Activated CD4-positive, CD25-positive, alpha-beta regulatory T cell (primary cell): ENCODE measurements at regions not wholly inside any gene's neighbourhood (a gene's known extent, or its start where the extent isn't known, plus 50 kb on each side); places are given as distances from the start of the nearest gene placed in this dataset.

ENCODE experiments used
- DNase-seq, 4 experiments: peaks; one replicate each; lab custom pipeline; 2025; lab: John Stamatoyannopoulos, UW

DNA sequence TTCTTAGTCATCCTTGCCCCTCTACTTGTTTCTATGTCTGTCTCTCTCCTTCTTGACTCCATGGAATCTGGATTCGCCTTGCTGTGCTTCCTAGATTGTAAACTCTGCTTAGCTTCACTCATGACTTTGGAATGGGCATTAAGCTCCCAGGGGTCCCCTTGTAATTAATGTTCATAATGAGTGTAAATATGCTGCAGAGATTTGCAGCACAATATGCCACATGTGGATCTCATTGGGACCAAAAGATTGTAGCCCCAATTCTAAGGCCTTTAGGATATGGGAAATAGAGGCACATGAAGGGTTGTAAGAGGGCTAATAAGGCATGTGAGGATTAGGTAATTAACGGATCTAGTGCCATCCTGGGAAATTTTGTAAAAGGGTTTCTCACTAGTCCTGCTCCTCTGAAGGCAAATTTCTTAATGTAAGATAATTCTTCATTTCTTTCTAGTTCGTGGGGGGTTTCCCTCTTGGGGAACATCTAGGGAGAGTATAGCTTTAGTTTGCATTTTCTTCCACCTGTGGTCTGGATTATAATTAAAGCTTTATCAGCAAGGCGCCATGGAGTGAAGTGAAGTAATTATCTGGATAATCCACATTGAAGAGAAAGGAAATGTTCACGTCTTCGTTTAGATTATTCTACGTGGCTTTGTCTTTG lies 659.2 kb upstream of the PLXNA2 start:
- no peak for DNase-seq

DNA sequence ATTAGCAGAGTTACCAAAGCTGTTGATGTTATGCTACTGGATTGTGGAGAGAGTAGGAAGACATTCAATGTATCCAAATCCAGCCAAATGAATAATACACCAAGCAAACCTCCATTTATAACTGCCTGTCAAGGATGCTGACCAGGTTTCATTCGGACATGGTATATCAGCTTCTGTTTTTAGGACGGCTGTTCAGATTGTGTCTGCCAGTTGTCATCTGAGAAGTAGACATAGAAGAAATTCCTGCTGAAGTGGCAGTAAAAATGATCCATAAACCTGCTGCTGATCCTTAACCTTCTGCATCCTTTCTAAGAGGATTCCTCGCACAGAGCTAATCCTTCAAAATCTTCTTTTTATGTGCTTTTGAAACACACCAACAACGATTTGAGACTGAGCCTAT lies 663.6 kb upstream of the PLXNA2 start:
- no peak for DNase-seq

GRCh38 chr1:208909011-208909984 lies 665.1 kb upstream of the PLXNA2 start:
- DNase-seq, result no peak

DNA sequence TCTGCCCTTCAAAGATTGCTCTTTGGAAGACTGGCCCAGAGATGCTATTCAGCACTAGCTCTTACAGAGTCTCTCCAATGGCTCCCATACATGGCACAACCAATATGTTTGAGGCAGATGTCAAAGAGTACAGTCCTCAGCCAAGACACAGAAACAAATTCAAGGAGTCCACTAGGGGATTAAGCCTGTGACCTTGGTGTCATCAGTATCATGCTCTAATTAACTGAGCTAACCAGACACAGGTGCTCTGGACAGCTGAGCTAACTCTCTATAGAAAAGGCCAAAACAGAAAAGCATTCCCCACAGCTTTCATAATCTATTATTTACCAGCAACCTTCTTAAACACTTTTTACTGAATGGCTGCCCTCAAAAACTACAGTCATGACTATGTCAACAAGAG lies 666.0 kb upstream of the PLXNA2 start:
- DNase-seq, result no peak

- no peak for DNase-seq
These were observed 666.2 kb upstream of the CAMK1G start for GRCh38 chr1:208917281-208917680.

- DNase-seq, result no peak
These were observed 665.8 kb upstream of the CAMK1G start for GRCh38 chr1:208917723-208918122.

DNA sequence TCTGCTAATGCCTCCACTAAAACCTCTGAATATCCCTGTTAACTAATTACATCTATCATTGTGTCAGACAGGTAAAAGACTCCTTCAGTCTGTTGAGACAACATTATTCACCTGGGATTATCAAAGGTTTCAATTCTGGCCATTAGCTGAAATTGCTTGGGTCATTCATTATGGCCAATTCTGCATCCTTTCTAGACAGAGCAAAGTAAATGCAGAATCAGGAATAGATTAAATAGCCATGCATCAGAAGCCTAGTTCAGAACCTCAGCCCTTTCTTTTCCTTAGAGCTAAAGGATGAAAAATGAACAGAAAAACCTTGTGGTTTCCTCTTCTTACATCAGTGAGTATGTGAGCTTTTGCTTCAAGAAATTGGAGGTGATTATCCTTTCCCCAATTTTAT lies 665.4 kb upstream of the CAMK1G start:
- no peak for DNase-seq

DNA sequence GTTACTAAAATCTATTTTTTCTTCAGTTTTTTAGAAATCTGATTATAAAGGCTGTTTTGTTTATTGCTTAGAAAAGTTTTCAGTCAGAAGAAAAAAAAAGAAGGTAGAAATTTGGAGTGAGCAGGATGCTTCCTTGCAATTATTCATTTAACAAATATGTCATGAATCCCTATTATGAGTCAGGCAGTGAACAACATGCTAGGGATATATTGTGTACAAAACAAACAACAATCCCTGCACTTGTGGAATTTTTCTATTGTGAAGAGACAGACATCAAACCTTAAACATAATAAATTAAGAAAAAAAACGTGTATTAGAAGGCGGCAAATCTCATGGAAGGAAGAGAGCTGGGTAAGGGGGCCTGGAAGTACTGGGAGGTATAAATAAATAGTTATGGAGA lies 664.1 kb upstream of the CAMK1G start:
- no peak for DNase-seq

DNA sequence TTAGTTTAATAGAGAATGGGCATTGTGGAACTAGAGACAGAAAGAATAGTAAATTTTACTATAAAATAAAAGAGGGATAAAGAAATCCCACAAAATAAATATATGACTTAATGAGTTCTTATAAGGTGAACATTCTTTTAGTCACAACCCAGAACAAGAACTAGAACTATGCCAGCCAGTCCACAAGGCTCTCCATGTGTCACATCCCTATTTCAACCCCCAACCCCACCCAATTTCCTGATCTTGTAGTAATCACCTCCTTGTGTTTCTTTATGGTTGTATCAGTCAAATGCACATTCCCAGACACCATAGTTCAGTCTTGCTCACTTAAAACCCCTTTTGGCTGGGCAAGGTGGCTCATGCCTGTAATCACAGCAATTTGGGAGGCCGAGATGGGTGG lies 662.3 kb upstream of the CAMK1G start:
- DNase-seq, result no peak

- DNase-seq, result no peak
These were observed 660.1 kb upstream of the CAMK1G start for GRCh38 chr1:208923456-208923855.

DNA sequence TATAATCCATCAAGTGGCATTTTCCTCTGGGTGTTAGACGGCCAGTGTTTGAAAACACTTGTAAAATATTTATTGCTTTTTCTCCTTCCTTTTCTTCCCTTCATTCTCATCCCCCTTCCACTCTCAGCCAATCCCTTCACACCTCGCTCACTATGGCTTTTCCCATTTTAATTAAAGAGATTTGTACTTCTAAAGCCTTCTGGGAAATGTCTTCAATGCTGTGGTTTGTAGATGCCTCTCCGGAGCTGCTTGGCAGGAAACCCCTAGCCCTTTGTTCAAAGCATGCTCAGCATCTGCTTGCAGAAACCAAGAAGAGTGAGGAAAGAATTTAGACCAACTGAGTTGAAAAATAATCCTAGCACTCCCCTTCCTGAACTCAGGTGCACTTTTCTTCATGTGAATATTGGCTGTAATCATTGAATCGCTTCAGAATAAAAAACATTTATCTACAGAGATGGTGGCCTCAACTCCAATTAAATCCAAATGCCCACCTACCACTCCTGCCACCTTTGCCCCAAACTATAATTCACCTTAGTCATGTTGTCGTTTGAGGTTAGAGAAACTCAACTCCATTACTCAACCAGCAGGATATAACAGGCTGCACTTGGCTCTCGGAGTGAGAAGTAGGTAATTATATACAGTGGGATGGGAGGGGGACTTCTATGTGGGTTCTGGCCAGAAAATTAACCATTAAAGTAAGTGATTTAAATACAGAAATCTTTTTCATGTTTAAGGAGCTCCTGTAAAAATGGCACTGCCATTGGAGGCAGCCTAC lies 659.4 kb upstream of the CAMK1G start:
- no peak for DNase-seq

DNA sequence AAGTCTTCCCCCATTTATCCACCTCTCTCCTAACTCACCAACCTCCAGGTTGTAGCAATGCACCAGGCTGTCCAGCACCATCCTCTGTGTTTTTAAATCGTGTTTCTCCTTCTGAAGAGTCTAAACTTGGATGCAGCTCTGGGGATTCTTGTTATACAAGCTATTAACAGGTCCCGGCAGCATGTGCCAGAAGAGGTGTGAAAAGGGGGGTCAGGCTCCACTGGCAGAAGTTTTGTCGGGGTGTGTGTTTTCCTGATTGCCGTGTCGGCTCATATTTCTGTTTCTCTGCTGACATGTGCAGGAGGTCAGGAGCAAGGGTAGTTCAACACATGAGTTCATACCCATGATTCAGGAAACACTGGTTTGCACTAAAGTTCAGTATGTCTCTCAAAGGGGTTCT lies 658.6 kb upstream of the CAMK1G start:
- DNase-seq, result no peak

DNA sequence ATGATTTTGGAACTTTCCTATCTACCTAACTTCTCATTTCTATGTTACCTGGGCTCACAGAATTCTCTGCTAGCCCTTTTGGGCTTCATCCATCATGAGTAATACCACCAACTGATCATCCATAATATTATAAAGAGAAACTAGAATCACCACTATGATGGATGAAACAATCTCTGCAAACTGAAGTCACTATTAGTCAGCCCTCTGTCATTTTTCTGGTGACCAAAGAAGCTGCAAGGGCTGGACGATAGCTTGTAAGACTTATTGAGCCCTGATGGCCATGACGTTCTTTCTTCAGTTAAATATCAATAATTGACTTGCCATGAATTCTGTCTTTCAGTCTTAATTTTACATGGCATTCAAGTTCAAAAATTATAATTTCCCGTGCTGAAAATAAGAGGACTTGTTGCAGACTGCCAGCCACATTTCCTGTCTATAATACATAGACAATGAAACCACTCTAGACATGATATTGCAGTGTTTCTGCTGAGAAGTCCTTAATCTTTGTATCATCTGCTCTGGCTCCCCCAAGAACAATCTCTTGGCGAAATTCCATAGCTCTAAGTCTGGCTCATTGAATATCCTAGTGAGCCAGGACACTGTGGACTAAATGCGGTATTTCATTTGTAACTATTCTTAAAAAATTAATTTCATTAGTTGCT lies 655.0 kb upstream of the CAMK1G start:
- no peak for DNase-seq

DNA sequence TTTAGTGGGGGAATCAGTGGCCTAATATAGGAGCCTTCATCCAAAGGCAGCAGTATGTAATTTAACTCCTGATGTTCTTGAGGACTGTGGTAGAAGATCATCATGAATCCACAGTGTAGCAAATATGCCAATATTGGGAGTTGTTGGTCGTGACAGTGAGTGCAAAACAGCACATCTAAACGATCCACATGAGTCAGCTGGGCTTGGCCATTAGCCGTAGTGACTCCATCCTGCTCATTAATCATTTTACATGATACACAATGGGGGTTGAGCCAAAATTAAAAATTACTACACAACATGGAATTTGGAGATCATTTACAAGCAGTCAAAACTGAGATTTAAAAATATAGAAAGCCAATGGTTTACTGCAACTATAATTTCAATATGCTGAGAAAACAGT lies 653.9 kb upstream of the CAMK1G start:
- no peak for DNase-seq

DNA sequence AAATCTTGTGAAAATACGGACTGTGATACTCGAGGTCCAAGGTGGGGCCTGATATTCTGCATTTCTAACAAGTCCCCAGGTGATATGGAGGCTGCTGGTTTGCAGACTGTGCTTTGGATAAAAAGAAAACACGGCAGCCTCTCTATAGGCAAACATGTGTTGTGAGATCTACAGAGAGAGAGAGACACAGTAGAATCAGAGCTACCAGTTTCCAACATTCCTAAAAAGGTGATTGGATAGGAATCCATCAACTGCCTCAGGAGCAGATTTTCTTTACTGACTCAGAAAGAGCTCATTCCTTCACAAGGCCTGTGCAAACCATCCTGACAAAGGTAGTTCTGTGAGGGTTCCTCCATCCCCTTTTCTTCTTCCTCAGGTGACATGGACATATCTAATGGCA lies 651.6 kb upstream of the CAMK1G start:
- DNase-seq, result no peak

- no peak for DNase-seq
These were observed 649.5 kb upstream of the CAMK1G start for GRCh38 chr1:208933984-208934525.

DNA sequence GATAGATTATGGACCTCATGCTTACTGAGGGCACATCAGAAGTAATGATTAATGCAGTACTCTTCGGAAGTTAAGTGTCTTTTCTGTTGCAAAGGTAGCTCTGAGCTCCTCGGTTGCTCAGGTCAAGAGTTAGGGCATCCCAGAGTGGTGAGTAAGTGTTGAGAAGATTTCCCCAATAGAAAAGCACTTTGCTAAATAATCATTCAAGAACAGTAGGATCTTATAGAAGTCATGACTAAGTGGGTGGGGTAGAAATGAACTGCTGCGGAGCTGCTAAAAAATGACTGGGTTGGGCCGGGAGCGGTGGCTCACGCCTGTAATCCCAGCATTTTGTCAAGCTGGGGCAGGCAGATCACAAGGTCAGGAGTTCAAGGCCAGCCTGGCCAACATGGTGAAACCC lies 648.6 kb upstream of the CAMK1G start:
- no peak for DNase-seq

DNA sequence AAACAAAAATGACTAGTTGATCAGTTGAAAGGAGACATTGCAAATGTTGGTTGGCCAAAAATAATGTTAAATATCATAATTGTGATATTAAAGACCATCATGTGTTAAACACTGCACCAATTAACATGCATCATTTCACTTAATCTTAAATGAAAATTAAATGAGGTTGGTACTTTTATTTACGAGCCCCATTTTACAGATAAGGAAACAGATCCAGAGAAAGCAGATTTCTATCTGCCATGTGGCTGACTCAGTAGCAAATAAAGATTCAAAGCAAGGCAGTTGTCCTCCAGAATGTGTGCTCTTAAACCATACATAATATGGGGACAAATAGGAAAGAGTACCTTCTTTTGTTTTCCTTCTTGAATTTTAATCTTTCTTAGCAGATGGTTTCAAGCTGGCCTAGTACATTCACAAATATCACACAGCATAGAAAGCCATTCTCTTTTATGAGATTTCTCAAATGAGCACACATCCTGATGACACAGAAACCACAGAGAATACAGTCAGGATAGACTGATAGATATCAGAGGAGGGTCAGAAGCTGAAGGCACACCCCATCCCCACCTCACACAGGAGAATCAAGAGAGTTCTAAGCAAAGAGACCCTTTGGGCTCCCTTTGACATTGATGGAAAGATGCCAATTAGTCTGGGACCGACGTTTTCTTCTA lies 647.9 kb upstream of the CAMK1G start:
- DNase-seq, result no peak

- no peak for DNase-seq
These were observed 643.9 kb upstream of the CAMK1G start for GRCh38 chr1:208939537-208940085.

DNA sequence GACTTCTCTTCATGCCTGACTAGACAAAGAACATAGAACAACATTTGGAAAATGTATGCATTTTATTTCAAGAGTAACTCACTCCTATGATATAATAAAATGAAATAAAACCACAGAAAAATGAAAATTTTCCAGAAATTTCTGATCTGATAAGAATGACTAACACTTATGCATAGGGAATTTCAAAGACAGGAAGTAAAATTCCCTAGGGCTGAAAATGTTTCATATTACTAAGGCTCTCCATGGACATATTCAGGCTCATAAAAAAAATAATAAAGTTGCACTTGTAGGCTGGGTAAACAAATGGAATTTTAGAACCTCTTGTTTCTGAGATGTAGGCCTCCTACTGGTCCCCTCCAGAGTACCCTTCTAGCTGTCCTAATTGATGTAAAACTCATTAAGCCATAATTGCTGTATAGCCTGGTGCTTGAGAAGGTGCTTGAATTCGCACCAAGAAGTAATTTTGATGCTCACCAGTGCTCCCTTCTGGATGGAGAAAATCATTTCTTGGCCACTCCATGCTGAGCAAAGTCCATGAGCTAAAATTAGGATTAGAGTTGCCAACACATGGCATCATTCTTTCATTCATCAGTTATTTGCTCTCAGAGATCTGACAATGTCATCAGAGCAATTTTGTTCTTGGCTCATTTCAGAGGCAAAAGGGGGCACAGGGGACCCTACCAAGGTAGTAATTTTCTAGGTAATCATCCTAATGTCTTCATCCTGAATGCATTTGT lies 641.0 kb upstream of the CAMK1G start:
- no peak for DNase-seq
